ENCODE measurements at regions not wholly inside any gene's neighbourhood (a gene's known extent, or its start where the extent isn't known, plus 50 kb on each side); places are given as distances from the start of the nearest gene placed in this dataset.
"Not testable (repeated sequence)": the region's sequence is repeated elsewhere in the genome, so short reads cannot be mapped to it uniquely, and the experiment has no call there.

DNA sequence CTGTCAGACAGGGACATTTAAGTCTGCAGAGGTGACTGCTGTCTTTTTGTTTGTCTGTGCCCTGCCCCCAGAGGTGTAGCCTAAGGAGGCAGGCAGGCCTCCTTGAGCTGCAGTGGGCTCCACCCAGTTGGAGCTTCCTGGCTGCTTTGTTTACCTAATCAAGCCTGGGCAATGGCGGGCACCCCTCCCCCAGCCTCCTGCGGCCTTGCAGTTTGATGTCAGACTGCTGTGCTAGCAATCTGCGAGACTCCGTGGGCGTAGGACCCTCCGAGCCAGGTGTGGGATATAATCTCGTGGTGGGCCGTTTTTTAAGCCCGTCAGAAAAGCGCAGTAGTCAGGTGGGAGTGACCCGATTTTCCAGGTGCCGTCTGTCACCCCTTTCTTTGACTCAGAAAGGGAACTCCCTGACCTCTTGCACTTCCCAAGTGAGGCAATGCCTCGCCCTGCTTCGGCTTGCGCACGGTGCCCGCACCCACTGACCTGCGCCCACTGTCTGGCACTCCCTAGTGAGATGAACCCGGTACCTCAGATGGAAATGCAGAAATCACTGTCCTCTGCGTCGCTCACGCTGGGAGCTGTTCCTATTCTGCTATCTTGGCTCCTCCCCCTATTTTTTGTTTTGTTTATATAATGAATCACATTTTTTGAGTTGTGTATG is 179.4 kb upstream of the KLF8 start:
- not testable (repeated sequence) for TF ChIP-seq CTCF, POLR2A (IDR thresholded peaks at IDR 0.05)

All from lower leg skin (tissue), 3 donors.